Skeletal muscle tissue (tissue), 3 donors: ENCODE measurements at regions not wholly inside any gene's neighbourhood (a gene's known extent, or its start where the extent isn't known, plus 50 kb on each side); places are given as distances from the start of the nearest gene placed in this dataset.

ENCODE experiments used
- H3K27ac ChIP-seq: one replicate; pipeline ENCODE4 v1.7.0; 2013; ENCODE audit warnings: mild to moderate bottlenecking, low read depth, low read length, inconsistent platforms
- H3K27me3 ChIP-seq, 3 donors: one replicate each; pipeline ENCODE4 v1.7.0; 2013; ENCODE audit warnings: low read length in 3 of 3; ENCODE audit not compliant: control insufficient read depth in 3 of 3, insufficient read depth in 3 of 3
- H3K36me3 ChIP-seq, 3 donors: one replicate each; pipeline ENCODE4 v1.7.0; 2013; ENCODE audit warnings: low read length in 3 of 3; ENCODE audit not compliant: control insufficient read depth in 3 of 3, insufficient read depth in 3 of 3
- H3K4me1 ChIP-seq, 3 donors: one replicate each; pipeline ENCODE4 v1.7.0; 2013; ENCODE audit warnings: low read length in 3 of 3, mild to moderate bottlenecking in 3 of 3; ENCODE audit not compliant: control insufficient read depth in 3 of 3, insufficient read depth in 3 of 3
- H3K4me3 ChIP-seq, 3 donors: one replicate each; pipeline ENCODE4 v1.7.0; 2013; ENCODE audit warnings: low read length in 3 of 3
- H3K9ac ChIP-seq, 3 donors: one replicate each; pipeline ENCODE4 v1.7.0; 2013; ENCODE audit warnings: low read length in 3 of 3, mild to moderate bottlenecking in 3 of 3, moderate library complexity in 2 of 3, low read depth in 1 of 3
- H3K9me3 ChIP-seq, 3 donors: one replicate each; pipeline ENCODE4 v1.7.0; 2013; ENCODE audit warnings: low read length in 3 of 3; ENCODE audit not compliant: control insufficient read depth in 3 of 3
- donor health status: Osteomylitis.

DNA sequence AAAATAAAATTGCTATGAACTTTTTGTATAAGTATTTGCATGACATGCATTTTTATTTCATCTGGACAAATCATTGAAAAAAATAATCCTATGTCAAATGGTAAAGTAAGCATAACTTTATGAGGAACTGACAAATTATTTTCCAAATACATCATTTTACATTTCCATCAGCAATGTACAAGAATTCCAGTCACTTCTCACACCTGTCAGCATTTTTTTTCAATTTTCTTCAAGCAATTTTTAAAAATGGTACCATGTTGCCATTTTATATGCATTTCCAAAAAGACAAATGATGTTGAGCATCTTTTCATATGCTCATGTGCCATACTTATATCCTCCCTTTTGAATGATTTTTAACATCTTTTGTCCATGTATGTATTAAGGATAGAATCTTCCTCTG, 961.7 kb upstream of the PIK3C3 start:
- no peaks in the 10 kb centered on the region for H3K4me1 ChIP-seq
- H3K9me3 ChIP-seq: no peaks in the 10 kb centered on the region
- no peak overlapping the region for H3K9ac ChIP-seq
- no peak overlapping the region for H3K27ac ChIP-seq
- no peak overlapping the region for H3K4me3 ChIP-seq
- no peaks in the 10 kb centered on the region for H3K36me3 ChIP-seq
- no peaks in the 10 kb centered on the region for H3K27me3 ChIP-seq

DNA sequence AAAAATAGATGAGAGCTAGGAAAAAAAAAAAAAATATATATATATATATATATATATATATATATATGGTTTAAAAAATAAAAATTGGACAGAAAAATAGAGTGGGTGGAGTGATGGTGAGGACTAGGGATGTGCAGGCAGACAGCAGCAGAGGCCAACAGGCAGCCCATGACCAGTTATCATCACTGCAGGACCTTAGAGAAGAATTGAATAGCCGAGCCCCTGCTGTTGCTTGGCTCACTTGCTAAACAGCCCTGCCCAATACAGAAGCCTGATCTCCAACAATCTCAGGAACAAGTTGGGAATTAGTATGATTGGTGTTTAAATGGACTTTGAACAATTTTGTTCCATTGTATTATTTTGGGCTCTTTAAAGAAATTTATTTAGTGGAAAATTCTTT, 967.5 kb upstream of the PIK3C3 start:
- no peaks in the 10 kb centered on the region for H3K27me3 ChIP-seq
- H3K27ac ChIP-seq: no peak overlapping the region
- no peaks in the 10 kb centered on the region for H3K36me3 ChIP-seq
- H3K9ac ChIP-seq: no peak overlapping the region
- no peaks in the 10 kb centered on the region for H3K4me1 ChIP-seq
- H3K9me3 ChIP-seq: no peaks in the 10 kb centered on the region
- H3K4me3 ChIP-seq: no peak overlapping the region

DNA sequence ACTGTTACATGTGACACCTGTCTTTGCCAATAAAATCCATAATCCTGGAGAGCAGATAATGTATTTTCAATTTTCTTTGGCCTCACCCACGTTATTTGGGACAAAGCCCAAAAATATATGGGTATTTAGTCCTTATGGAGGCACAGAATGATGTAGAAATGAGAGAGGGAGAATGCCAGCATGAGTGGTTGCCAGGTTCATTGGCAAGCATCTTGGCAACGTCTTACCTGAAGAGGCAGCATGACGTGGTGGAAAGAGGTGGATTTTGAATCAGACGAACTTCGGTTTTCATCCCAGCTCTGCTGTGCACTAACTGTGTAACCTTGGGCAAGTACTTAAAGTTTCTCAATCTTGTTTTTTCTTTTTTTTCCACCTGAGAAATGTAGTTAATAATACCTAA, 969.6 kb upstream of the PIK3C3 start:
- Histone ChIP-seq H3K36me3 (no peaks in the 10 kb centered on the region), H3K27ac (no peak overlapping the region), H3K9me3 (no peaks in the 10 kb centered on the region), H3K9ac (no peak overlapping the region), H3K27me3 (no peaks in the 10 kb centered on the region), H3K4me1 (no peaks in the 10 kb centered on the region), H3K4me3 (no peak overlapping the region)

DNA sequence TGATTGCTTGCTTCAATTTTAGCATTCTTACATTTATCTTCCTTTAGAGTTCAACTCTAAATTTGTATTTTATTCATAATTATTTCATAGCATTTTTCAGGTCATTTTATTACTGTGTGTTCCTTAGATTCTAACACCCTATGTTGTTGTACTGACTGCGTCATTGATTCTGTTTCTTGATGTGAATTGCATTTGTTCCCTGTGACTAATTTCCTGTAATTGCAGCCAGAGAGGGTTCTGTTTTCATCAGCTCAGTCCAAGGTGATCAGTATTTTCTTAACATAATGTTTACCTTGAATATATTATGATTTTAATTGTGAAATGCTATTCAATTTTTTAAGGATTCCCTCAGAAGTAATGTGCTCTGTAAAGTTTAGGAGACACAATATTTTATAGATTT, 970.2 kb upstream of the PIK3C3 start:
- Histone ChIP-seq H3K27me3 (no peaks in the 10 kb centered on the region), H3K9ac (no peak overlapping the region), H3K27ac (no peak overlapping the region), H3K4me1 (no peaks in the 10 kb centered on the region), H3K36me3 (no peaks in the 10 kb centered on the region), H3K9me3 (no peaks in the 10 kb centered on the region), H3K4me3 (no peak overlapping the region)

DNA sequence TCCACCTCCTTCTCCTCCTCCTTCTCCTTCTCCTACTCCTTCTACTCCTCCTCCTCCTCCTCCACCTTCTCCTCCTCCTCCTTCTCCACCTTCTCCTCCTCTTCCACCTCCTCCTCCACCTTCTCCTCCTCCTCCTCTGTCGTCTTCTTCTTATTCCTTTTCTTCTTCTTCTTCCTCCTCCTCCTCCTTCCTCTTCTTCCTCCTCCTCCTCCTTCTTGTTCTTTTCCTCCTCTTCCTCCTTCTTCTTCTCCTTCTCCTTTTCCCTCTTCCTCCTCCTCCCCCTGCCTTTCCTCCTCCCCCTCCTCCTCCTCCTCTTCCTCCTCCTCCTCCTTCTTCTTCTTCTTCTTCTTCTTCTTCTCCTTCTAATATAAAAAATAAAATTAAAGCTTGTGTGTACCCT, 971.2 kb upstream of the PIK3C3 start:
- Histone ChIP-seq H3K27me3 (no peaks in the 10 kb centered on the region), H3K4me3 (no peak overlapping the region), H3K9me3 (no peaks in the 10 kb centered on the region), H3K9ac (no peak overlapping the region), H3K4me1 (no peaks in the 10 kb centered on the region), H3K27ac (no peak overlapping the region), H3K36me3 (no peaks in the 10 kb centered on the region)

DNA sequence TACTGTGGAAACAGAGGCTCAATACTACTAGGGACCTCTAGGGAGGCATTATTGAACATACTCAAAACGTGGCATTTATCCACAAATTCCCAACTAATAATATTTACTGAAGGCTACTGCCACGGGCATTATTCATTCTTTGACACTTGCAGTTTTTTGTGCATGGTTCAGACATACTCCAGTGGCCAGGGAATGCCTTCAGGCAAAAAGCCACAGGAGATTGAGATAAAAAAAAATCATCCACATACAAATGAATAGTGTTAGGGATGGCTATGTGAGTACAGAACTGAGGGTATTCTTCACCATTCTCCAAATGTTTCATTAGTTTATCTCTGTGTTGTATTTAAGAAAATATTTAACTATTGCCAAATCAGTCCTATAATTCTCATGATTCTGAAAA, 974.9 kb upstream of the PIK3C3 start:
- H3K9ac ChIP-seq: no peak overlapping the region
- H3K4me3 ChIP-seq: no peak overlapping the region
- H3K27me3 ChIP-seq: no peaks in the 10 kb centered on the region
- no peaks in the 10 kb centered on the region for H3K36me3 ChIP-seq
- no peak overlapping the region for H3K27ac ChIP-seq
- no peaks in the 10 kb centered on the region for H3K4me1 ChIP-seq
- H3K9me3 ChIP-seq: no peaks in the 10 kb centered on the region

DNA sequence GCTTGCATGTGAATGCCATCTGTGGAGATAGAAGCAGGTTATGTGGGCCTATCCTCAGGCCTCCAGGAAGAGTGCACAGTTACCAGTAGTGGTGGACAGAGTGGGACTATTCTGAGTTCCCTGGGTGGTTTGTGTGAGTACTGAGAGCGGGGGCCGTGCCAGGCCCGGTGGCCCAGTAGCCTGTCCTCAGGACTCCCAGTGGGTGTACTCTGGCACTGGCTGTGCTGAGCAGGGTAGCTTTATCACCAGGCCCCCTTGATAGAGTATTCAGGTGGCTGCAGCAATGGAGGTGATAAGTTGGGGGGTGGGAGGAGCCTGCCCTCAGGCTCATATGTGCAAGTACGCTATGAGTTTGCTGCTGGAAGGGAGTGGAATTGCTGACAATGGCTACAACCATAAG, 979.0 kb upstream of the PIK3C3 start:
- Histone ChIP-seq H3K9ac (no peak overlapping the region), H3K4me3 (no peak overlapping the region), H3K36me3 (no peaks in the 10 kb centered on the region)

DNA sequence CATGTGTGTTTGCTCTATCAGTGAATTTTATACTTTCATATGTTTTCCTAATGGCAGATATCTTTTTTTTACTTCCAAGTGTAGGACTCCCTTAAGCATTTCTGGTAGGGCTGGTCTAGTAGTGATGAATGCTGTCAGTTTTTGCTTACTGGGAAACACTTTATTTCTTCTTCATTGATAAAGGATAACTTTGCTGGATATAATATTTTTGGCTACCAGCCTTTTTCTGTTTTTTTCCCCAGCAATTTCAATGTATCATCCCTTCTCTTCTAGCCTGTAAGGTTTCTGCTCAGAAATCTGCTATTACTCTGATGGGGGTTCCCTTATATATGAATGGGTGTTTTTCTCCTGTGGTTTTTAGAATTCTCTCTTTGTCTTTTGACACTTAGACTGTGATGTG, 980.6 kb upstream of the PIK3C3 start:
- Histone ChIP-seq H3K4me3 (no peak overlapping the region), H3K27me3 (no peaks in the 10 kb centered on the region), H3K36me3 (no peaks in the 10 kb centered on the region), H3K9me3 (no peaks in the 10 kb centered on the region), H3K4me1 (no peaks in the 10 kb centered on the region), H3K9ac (no peak overlapping the region), H3K27ac (no peak overlapping the region)

More for the DNA sequence above, 979.0 kb upstream of the PIK3C3 start:
- Histone ChIP-seq H3K27ac (no peak overlapping the region), H3K27me3 (no peaks in the 10 kb centered on the region), H3K9me3 (no peaks in the 10 kb centered on the region), H3K4me1 (no peaks in the 10 kb centered on the region)

DNA sequence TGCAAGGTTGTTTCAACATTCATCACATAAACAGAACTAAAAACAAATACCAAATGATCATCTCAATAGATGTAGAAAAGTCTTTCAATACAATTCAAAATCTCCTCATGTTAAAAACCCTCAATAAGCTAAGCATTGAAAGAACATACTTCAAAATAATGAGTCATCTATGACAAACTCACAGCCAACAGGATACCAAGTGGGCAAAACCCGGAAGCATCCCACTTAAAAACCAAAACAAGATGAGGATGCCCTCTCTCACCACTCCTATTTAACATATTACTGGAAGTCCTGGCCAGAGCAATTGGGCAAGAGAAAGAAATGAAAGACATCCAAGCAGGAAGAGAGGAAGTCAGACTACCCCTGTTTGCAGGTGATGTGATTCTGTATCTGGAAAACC, 992.2 kb upstream of the PIK3C3 start:
- Histone ChIP-seq H3K27ac (no peak overlapping the region), H3K4me1 (no peaks in the 10 kb centered on the region), H3K9me3 (no peaks in the 10 kb centered on the region), H3K9ac (no peak overlapping the region), H3K36me3 (no peaks in the 10 kb centered on the region), H3K27me3 (no peaks in the 10 kb centered on the region), H3K4me3 (no peak overlapping the region)

DNA sequence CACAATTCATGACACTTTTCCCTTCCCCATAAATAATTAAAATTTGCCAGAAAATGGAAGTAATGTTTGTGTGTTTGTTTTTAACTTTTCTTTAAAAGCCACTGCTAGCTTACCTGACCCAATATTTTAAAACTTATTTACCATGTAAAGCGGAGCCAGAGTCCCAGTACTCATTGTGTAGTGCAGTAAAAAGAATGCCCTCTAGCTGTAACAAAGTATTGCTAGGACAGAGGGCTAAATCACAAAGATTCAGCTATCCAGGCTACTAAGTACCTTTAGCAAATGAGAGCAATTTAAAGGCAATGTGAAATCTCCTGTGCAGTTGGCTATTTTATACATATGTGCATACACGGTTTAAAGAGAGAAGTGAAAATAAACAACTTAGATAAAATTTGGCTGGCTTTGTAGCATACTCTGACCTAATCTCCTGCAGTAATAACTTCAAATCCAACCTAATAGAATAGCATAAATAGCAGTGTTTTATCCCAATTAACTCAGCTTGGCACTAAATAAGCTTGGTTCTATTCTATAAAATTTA, 997.4 kb upstream of the PIK3C3 start:
- Histone ChIP-seq H3K36me3 (no peaks in the 10 kb centered on the region), H3K4me3 (no peak overlapping the region), H3K9me3 (peaks cover 0 to 2% (median 0%) of the 10 kb centered on the region in 3 donors), H3K27ac (no peak overlapping the region), H3K9ac (no peak overlapping the region), H3K27me3 (no peaks in the 10 kb centered on the region), H3K4me1 (no peaks in the 10 kb centered on the region)

DNA sequence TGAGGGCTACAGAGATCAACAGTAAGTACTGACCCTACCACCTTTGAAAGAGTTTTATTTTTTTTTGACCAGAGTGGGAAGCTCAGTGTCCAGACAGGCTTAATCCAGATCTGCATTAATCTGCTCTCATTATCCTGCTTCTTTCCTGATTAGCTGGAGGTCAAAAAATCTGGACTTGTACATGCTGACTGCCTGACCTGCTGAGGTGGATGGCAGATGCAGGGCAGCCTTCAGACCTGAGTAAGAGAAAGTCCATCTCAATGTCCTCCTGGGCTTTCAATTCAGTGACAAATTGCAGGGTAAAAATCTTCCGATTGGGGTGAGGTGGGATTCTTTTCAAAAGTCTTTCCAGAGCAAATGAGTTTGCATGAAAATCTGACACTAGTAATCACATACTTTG, 998.8 kb upstream of the PIK3C3 start:
- peaks cover 0 to 2% (median 0%) of the 10 kb centered on the region in 3 donors for H3K9me3 ChIP-seq
- no peaks in the 10 kb centered on the region for H3K4me1 ChIP-seq
- no peak overlapping the region for H3K9ac ChIP-seq
- no peaks in the 10 kb centered on the region for H3K36me3 ChIP-seq
- H3K27me3 ChIP-seq: no peaks in the 10 kb centered on the region
- no peak overlapping the region for H3K4me3 ChIP-seq
- H3K27ac ChIP-seq: no peak overlapping the region
